HepG2 (cell line): ENCODE measurements at regions not wholly inside any gene's neighbourhood (a gene's known extent, or its start where the extent isn't known, plus 50 kb on each side); places are given as distances from the start of the nearest gene placed in this dataset.

Experiments
- ATAC-seq: fragments of 200-7000 bp; cut with Tn5 transposase; 3 replicates; pipeline ENCODE4 v1.9.1; 2020; ENCODE audit warnings: mild to moderate bottlenecking, moderate library complexity
- BruUV-seq: library from RNA; stranded (reverse); fragments of 400-500 nt; replicated peaks from 2 replicates; lab custom pipeline; 2021; lab: Mats Ljungman, UMichigan
- CTCF ChIA-PET: fragments of 300-600 bp; formaldehyde crosslinking; extraction: SDS; loops from one replicate; lab custom pipeline; 2021; ENCODE audit warnings: low total read pairs, inconsistent platforms, low intra/inter-chr PET ratio; lab: Yijun Ruan, JAX
- POLR2A ChIA-PET: fragments of 350-600 bp; sonication (Branson Sonifier 250); formaldehyde crosslinking; loops from one replicate; lab custom pipeline; 2020; ENCODE audit warnings: antibody characterized with exemption, inconsistent platforms; lab: Yijun Ruan, JAX
- DNase-seq: peaks from one replicate; pipeline ENCODE4 v3.0.0-alpha.2; 2015; ENCODE audit warnings: low spot score
- FAIRE-seq: peaks from 3 replicates; lab custom pipeline; 2011; peaks lifted over from hg19 to GRCh38; lab: Jason Lieb, UNC
- H2AFZ ChIP-seq: one replicate; pipeline ENCODE4 v1.6.1; 2011; ENCODE audit warnings: low read length, inconsistent platforms
- H3K27ac ChIP-seq: fragments of 300-600 bp; 3 replicates; pipeline ENCODE4 v1.8.0; 2011; ENCODE audit warnings: mixed run types, mild to moderate bottlenecking, mixed read lengths, low read length, inconsistent platforms; ENCODE audit not compliant: insufficient read depth; ENCODE audit errors: extremely low read length
- H3K27me3 ChIP-seq, 2 experiments: fragments of 200-600 bp in 1 of 2; 2 replicates in 1 of 2; 3 replicates in 1 of 2; pipeline versions ENCODE4 v1.6.0 to v1.8.0; 2011; ENCODE audit warnings: low read length in 2 of 2, mild to moderate bottlenecking in 2 of 2, moderate library complexity in 2 of 2, inconsistent platforms in 1 of 2; ENCODE audit not compliant: insufficient read depth in 2 of 2, control insufficient read depth in 1 of 2
- H3K36me3 ChIP-seq, 2 experiments: fragments of 200-600 bp in 1 of 2; replicated peaks in 1 of 2; 2 replicates in 1 of 2; 3 replicates in 1 of 2; pipeline versions ENCODE4 v1.5.1 to v1.8.0; 2011; ENCODE audit warnings: low read length in 2 of 2, inconsistent platforms in 1 of 2; ENCODE audit not compliant: insufficient read depth in 2 of 2, control insufficient read depth in 1 of 2
- H3K4me1 ChIP-seq: 2 replicates; pipeline ENCODE4 v1.5.1; 2012; ENCODE audit warnings: low read length, inconsistent platforms; ENCODE audit not compliant: insufficient read depth
- H3K4me2 ChIP-seq: 2 replicates; pipeline ENCODE4 v1.6.0; 2011; ENCODE audit warnings: low read depth, low read length, inconsistent platforms
- H3K4me3 ChIP-seq, 3 experiments: fragments of 200-600 bp in 1 of 3; sonication (generic), shearing (Covaris generic) in 1 of 3; replicated peaks in 1 of 3; 2 replicates each; pipeline ENCODE4 v1.5.1; 2011 to 2016; ENCODE audit warnings: low read length in 3 of 3, inconsistent platforms in 2 of 3, low read depth in 2 of 3, mild to moderate bottlenecking in 2 of 3, control low read depth in 1 of 3, mixed read lengths in 1 of 3; ENCODE audit not compliant: insufficient read depth in 1 of 3
- H3K79me2 ChIP-seq: one replicate; pipeline ENCODE4 v1.6.1; 2011; ENCODE audit warnings: low read length, inconsistent platforms; ENCODE audit not compliant: insufficient read depth
- H3K9ac ChIP-seq: 2 replicates; pipeline ENCODE4 v1.6.0; 2011; ENCODE audit warnings: mild to moderate bottlenecking, low read depth, low read length, inconsistent platforms; ENCODE audit not compliant: insufficient read depth
- H3K9me3 ChIP-seq: 2 replicates; pipeline ENCODE4 v1.5.1; 2012; ENCODE audit warnings: mild to moderate bottlenecking, low read length
- H4K20me1 ChIP-seq: 2 replicates; pipeline ENCODE4 v1.6.0; 2011; ENCODE audit warnings: inconsistent platforms, mild to moderate bottlenecking, low read length, moderate library complexity; ENCODE audit not compliant: insufficient read depth
- ARNT ChIP-seq: fragments of 450-650 bp; IDR thresholded peaks from 2 replicates; pipeline ENCODE4 v1.6.1; 2017
- ARNTL ChIP-seq: sonication (generic); formaldehyde crosslinking; IDR thresholded peaks from 2 replicates; pipeline ENCODE4 v1.4.0; 2020; ENCODE audit warnings: mild to moderate bottlenecking, missing genetic modification reagents
- NCOA5 ChIP-seq: sonication (generic); formaldehyde crosslinking; IDR thresholded peaks from 2 replicates; pipeline ENCODE4 v1.4.0; 2020; ENCODE audit warnings: missing genetic modification reagents
- NFIC ChIP-seq: IDR thresholded peaks from 2 replicates; pipeline ENCODE4 v1.6.1; 2012; ENCODE audit warnings: mild to moderate bottlenecking, low read length, inconsistent platforms
- POGZ ChIP-seq: sonication (generic); formaldehyde crosslinking; IDR thresholded peaks from 2 replicates; pipeline ENCODE4 v1.4.0; 2020; ENCODE audit warnings: mild to moderate bottlenecking, missing genetic modification reagents
- TIGD3 ChIP-seq: sonication (generic); formaldehyde crosslinking; IDR thresholded peaks from 2 replicates; pipeline ENCODE4 v1.5.1; 2020; ENCODE audit warnings: mild to moderate bottlenecking, missing genetic modification reagents, borderline replicate concordance
- ZFP41 ChIP-seq: sonication (generic); formaldehyde crosslinking; IDR thresholded peaks from 2 replicates; pipeline ENCODE4 v1.4.0; 2020; ENCODE audit warnings: mild to moderate bottlenecking, missing genetic modification reagents, borderline replicate concordance
- ZNF124 ChIP-seq: sonication (generic); formaldehyde crosslinking; IDR thresholded peaks from 2 replicates; pipeline ENCODE4 v1.4.0; 2020; ENCODE audit warnings: missing genetic modification reagents
- ZNF205 ChIP-seq: IDR thresholded peaks from 2 replicates; pipeline ENCODE4 v1.6.1; 2018; ENCODE audit warnings: missing biosample characterization, missing genetic modification reagents
- ZNF580 ChIP-seq: IDR thresholded peaks from 2 replicates; pipeline ENCODE4 v1.6.1; 2016; ENCODE audit warnings: low read depth, borderline replicate concordance
- ZNF619 ChIP-seq: sonication (generic); formaldehyde crosslinking; IDR thresholded peaks from 2 replicates; pipeline ENCODE4 v1.4.0; 2020; ENCODE audit warnings: mild to moderate bottlenecking, missing genetic modification reagents
- WGBS: methylation state at CpG from one replicate; pipeline ENCODE4 v1.1.6; 2017; ENCODE audit warnings: low lambda C conversion rate; 5-methylcytosine and 5-hydroxymethylcytosine counted together
- in situ Hi-C: cut with HindIII; loops from 2 replicates; pipeline ENCODE4 v1.10.0; 2017; ENCODE audit warnings: low pct_unique_long_range_greater_than_20kb; ENCODE audit not compliant: extremely low pct_ligation_motif_present
- intact Hi-C: fragments of 100-400 bp; cut with micrococcal nuclease; formaldehyde crosslinking; loops from one replicate; pipeline ENCODE4 v1.10.0; 2022; ENCODE audit not compliant: unreplicated experiment
- TF ChIP-seq, protein P1 (sequence below): sonication (generic); formaldehyde crosslinking; IDR thresholded peaks from 2 replicates; pipeline ENCODE4 v1.8.1; 2022; ENCODE audit warnings: mild to moderate bottlenecking, missing genetic modification reagents

DNA sequence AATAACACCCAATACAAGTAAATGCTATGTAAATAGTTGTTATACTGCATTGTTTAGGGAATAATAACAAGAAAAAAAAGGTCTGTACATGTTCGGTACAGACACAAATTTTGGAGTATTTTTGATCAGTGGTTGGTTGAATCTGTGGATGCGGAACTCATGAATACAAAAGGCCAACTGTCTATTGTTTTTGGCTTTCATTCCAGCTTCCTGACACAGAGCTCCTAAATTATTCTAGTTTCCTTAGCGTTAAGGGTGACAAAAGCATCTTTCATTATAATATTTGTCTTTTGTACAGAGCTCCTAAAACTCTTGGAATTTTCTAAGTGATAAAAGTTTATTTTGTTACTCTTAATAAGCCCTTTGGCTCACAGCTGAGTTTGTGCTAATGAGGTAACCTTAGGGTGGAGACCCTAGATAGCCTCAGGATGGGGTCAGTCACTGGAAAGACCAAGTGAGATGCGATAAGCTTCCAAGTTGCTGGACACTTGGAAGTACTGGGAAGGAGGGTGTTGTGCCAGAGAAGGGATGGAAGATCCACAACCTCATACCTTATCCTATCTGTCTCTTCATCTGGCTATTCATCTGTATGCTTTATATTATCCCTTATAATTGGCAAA is 57.4 kb upstream of the PRRC2C start:
- Histone ChIP-seq H3K27ac (no peak overlapping the region), H3K27me3 (peaks cover 0 to 4% of the 10 kb centered on the region in 2 experiments; a peak in 2 of 5 replicates)
- ATAC-seq (no peak), DNase-seq (no peak)
- BruUV-seq: no TSS peak
- POLR2A ChIA-PET: no interaction called here
- intact Hi-C loops: no loop called here
- WGBS: 11% methylated on average over 4 of the region's 4 CpGs
- TF ChIP-seq ZFP41 (CRISPR knock-in tag): no peak
- TF ChIP-seq, all 625 proteins: peak for 0
- H3K4me1 ChIP-seq: no peaks in the 10 kb centered on the region
- H2AFZ ChIP-seq: no peak overlapping the region
- no peak overlapping the region for H3K4me2 ChIP-seq
- H3K79me2 ChIP-seq: no peaks in the 10 kb centered on the region
- H3K36me3 ChIP-seq: no peaks in the 10 kb centered on the region
- CTCF ChIA-PET: no interaction called here
- H3K9me3 ChIP-seq: no peaks in the 10 kb centered on the region
- no peaks in the 10 kb centered on the region for H4K20me1 ChIP-seq
- H3K9ac ChIP-seq: no peak overlapping the region
- H3K4me3 ChIP-seq: no peak overlapping the region
- FAIRE-seq: no peak
- in situ Hi-C loops: no loop called here

GRCh38 chr1:171429137-171429536 is 56.2 kb upstream of the PRRC2C start:
- POLR2A ChIA-PET: no interaction called here
- no peak for DNase-seq
- H3K4me1 ChIP-seq: no peaks in the 10 kb centered on the region
- H3K9me3 ChIP-seq: no peaks in the 10 kb centered on the region
- H3K79me2 ChIP-seq: no peaks in the 10 kb centered on the region
- intact Hi-C loops (no loop called here), in situ Hi-C loops (no loop called here)
- H3K27me3 ChIP-seq: no peaks in the 10 kb centered on the region; a peak in 2 of 5 replicates
- H3K4me3 ChIP-seq: no peak overlapping the region
- H3K4me2 ChIP-seq: no peak overlapping the region
- no peak for TF ChIP-seq POGZ (CRISPR knock-in tag)
- TF ChIP-seq, protein P1, sequence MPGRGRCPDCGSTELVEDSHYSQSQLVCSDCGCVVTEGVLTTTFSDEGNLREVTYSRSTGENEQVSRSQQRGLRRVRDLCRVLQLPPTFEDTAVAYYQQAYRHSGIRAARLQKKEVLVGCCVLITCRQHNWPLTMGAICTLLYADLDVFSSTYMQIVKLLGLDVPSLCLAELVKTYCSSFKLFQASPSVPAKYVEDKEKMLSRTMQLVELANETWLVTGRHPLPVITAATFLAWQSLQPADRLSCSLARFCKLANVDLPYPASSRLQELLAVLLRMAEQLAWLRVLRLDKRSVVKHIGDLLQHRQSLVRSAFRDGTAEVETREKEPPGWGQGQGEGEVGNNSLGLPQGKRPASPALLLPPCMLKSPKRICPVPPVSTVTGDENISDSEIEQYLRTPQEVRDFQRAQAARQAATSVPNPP: no peak
- no peak for TF ChIP-seq ZNF205 (CRISPR knock-in tag)
- no peak for TF ChIP-seq ARNT
- TF ChIP-seq ZNF124: no peak
- no peak for TF ChIP-seq NFIC
- no peak for TF ChIP-seq ZNF619 (CRISPR knock-in tag)
- TF ChIP-seq TIGD3: no peak
- no peak for TF ChIP-seq NCOA5
- no peak for TF ChIP-seq ZNF580 (CRISPR knock-in tag)
- TF ChIP-seq ARNTL: no peak
- BruUV-seq: no TSS peak
- no peaks in the 10 kb centered on the region for H4K20me1 ChIP-seq
- CTCF ChIA-PET: no interaction called here
- 20% methylated on average over 6 of the region's 6 CpGs for WGBS
- H3K9ac ChIP-seq: no peak overlapping the region
- H3K27ac ChIP-seq: no peak overlapping the region
- no peak for ATAC-seq
- no peak overlapping the region for H2AFZ ChIP-seq
- no peaks in the 10 kb centered on the region for H3K36me3 ChIP-seq
- no peak for FAIRE-seq
